ENCODE measurements at regions not wholly inside any gene's neighbourhood (a gene's known extent, or its start where the extent isn't known, plus 50 kb on each side); places are given as distances from the start of the nearest gene placed in this dataset.
"Not testable (repeated sequence)": the region's sequence is repeated elsewhere in the genome, so short reads cannot be mapped to it uniquely, and the experiment has no call there.

DNA sequence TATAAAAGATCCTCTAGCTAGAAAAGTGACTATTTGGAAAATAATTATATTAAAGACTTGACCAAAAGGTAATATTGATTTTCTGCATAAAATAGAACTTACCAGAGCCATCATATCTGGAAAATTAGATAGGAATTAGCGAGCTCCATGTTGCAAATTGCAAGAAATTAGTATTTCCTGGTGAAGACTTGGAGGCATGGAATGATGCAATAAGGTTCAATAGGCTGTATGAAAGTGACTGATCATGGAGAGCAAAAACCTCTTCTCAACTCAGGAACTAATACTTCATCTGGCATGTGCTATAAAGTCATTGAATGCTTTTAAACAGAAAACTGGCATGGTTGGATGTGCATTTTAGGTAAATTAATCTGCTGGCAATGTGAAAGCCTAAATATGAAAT lies 66.3 kb upstream of the UFM1 start:
- DNase-seq, result no peak

DNA sequence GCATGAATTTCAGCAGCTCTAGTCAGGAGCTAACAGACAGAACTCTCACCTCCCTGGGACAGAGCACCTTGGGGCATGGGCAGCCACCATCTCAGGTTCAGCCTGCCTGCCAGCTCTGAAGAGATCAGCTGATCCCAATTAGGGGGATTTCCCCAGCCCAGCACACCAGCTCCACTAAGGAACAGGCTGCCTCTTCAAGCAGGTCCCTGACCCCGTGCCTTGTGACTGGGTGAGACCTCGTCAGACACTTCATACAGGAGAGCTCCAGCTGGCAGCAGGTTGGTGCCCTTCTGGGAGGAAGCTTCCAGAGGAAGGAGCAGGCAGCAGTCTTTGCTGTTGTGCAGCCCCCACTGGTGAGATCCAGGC lies 84.5 kb upstream of the UFM1 start:
- DNase-seq, result no peak

DNA sequence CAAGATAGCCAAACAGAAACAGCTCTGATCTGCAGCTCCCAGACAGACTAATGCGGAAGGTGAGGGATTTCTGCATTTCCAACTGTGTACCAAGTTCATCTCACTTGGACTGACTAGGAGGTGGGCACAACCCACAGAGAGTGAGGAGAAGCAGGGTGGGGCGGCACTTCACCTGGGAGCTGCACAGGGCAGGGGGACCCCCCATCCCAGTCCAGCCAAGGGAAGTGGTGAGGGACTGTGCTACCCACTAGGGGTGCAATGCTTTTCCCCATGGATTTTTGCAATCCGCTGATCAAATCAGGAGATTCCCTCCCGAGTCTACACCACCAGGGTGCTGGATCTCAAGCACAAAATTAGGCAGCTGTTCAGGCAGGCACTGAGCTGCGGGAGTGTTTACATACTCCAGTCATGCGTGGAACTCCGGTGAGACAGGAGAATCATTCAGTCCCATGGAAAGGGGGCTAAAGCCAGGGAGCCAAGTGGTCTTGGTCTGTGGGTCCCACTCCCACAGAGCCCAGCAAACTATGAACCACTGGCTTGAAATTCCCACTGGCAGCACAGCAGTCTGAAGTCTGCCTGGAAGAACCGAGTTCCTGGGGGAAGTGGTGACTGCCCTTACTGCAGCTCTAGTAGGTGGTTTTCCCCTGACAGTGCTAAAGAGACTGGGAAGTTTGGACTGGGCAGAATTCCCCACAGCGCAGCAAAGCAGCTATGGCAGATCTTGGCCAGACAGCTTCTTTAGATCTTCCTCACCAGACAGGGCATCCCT lies 85.1 kb upstream of the UFM1 start:
- DNase-seq, result no peak

DNA sequence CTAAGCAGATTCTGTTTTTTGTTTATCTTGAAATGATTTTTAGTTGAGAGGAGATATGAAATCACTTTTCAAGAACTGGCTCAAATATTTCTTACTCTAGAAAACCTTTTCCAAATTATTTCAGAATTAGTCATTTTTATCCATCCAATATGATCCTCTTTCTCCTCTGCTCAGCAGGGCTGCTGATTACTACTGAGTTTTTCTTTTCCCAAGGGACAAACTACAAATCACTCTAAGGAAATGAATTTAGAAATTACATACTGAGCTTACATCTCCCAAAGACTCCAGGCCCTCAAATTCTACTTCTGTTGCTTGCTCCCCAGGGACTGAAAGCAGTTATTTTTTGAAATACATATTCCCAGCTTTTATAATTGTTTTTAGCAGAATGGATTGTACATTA lies 87.4 kb upstream of the UFM1 start:
- DNase-seq, result no peak

DNA sequence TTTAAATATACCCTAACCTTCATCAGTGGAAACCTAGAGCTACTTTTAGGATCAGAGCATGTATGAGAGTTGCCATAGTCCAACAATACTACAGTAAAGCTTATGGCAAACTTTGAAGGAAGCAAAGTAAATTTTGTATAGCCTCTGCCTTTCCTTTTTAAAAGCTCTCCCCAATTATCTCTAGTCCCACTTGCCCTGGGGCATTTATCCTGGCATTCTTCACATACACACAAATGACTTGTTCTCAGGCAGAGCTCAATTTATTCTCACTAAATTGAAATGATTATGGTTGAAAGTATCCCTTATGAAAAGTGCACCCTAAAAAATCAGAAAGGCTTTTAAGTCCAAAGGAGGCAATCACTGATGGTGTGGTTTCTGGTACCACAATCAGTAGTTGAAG lies 94.1 kb upstream of the UFM1 start:
- no peak for DNase-seq

DNA sequence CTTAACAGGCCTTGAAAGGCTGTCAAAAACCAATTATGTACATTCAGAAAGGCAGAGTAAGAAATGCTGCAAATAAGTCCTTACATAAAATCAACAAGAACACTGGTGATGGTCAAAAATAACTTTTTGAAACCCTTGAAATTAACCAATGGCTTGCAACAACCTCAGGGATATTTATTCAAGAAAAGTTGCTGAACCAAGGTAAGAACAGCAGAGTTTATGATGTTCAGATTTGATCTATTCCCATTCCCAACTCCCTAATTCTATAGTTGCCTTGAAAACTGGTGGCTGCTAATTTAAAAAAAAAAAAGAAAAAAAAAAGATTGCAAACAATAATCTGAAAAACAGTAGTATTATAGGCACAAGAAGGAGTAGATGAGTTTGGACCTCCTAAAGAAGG lies 109.8 kb upstream of the UFM1 start:
- DNase-seq, result no peak

DNA sequence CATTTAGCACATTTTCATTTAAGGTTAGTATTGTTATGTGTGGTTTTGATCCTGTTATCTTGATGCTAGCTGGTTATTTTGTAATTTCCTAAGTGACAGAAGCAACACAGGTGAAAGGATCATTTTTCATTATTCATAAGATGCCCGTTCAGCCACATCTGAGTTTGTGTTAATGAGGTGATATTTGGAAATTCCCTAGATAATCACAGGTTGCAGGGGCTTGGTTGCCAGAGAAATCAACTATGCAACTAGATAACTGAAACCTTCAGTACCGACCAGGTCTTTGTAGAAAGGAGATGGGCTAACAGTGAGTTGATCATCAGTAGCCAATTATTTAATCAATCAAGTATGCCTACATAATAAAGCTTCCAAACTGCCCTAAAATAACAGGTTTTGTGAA lies 121.3 kb upstream of the UFM1 start:
- no peak for DNase-seq

DNA sequence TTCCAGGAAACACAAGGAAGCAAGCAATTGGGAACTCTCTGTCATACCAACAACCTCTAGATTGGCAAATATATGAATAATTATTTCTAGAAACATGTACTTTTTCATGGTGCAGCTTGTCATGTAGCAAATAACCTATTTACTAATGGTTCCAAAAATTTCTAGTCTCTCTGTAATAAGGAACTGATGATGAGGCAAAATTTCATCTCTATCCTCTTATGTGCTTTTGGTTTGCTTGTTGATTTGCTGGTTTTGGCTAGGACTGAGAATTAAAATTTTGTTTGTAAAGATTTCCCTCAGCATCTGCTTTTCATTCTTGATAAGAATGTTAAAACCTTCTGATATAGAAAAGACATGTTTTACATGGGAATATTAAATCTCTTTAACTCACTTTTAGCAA lies 123.2 kb upstream of the UFM1 start:
- no peak for DNase-seq

DNA sequence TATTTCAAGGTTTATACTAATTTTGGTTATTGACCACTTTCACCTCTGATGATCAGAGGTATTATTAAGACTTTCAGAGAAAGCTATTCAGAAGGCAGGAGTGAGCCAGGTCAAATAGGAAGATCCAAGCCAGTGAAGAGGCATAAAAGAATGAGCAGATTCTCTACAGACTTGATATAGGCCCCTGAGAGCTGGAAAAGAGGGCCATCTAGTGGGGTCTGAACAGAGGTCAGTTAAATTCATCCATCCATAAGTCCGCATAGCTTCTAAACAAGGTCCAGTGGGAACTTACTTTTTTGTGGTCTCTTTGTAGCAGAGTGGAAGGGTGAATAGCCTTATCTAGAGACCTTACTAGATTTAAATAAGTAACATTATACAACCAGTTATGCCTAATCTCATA lies 126.6 kb upstream of the UFM1 start:
- DNase-seq, result peak; percentile 13

DNA sequence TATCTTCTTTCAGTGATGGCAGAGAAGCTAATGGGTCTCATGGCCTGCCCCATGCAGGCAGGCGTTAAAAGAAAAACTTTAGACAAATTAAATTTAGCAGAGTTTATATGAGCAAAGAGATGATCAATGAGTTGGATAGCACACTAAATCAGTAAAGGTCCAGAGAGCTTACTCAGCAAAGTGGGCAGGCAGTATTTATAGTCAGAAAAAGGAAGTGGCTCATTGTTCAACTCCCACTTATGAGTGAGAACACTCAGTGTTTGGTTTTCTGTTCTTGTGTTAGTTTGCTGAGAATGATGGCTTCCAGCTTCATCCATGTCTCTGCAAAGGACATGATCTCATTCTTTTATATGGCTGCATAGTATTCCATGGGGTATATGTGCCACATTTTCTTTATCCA lies 128.5 kb upstream of the UFM1 start:
- not testable (repeated sequence) for DNase-seq

DNA sequence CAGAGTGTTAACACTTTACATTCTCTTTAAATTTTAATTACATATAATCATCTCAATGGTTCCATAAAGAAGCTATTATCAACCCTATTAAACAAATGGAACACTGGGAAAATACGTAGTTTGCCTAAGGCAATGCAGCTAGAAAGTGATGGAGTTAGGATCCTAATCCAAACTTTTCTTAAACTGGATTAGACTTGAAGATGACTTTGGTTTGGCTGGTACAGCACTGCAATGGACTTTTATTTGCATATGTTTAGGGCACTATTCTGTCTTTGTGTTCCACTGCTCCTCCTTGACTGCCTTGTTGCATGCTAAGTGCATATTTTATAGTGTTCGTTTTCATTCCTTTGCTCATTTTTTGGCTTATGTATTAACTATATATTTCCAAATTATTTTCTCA lies 133.5 kb upstream of the UFM1 start:
- no peak for DNase-seq

DNA sequence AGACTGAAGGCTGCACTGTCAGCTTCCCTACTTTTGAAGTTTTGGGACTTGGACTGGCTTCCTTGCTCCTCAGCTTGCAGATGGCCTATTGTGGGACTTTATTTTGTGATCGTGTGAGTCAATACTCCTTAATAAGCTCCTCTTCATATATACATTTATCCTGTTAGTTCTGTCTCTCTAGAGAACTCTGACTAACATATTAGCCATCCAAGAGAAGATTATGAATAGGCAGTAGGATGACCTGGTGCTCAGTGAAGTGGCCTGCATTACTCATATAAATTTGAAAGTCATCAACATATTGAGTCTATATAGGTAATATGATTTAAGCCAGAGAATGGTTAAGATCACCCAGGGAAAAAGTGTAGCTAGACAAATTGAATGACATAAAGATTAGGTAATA lies 136.3 kb upstream of the UFM1 start:
- DNase-seq, result no peak

DNA sequence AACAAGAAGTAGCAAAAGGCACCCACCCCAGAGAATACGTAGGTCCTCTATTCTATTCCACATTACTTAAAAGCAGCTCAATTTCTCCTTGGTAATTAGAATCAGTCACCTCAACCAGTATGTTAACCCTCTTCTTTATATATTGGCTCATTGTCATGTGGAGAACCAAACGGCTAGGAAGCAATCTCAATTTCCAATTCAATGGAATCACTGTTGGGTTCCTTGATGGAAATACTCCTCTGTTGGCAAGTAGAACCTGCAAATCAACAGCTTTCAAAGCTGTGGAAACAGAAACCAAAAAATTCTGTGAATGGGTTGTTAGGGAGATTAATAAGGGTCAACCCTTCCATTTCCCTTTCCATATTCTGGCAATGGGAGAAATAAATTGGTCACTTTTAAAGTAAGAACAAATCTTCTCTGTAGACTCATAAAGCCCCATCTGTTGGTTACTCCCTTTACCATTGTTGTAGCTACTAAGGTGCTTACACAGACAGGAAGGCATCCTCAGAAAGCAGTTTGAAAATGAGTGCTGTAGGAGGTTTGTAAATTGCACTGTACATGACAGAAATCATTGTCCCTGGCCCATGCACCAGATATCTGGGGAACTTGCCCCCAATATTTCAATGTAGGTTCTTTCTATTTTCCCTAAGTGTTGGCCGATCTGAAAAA lies 138.6 kb upstream of the UFM1 start:
- no peak for DNase-seq

DNA sequence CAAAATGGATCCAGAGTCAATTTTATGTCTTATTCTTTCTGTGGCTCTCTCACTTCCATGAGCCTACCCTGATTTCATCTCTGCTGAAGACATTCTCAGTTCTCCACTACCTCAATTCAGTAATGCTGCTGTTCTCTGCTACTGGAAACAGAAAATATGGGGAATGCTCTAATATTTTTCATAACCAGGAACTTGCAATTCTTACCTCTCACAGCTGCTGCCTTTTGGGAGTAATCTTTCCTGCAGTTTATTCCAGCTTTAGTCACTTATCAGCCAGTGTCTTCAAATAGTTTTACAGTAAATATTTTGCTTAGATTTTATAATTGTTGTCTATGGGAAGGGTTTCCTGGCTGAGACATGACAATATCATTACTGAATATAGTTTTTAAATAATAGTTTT lies 145.1 kb upstream of the UFM1 start:
- DNase-seq, result no peak

DNA sequence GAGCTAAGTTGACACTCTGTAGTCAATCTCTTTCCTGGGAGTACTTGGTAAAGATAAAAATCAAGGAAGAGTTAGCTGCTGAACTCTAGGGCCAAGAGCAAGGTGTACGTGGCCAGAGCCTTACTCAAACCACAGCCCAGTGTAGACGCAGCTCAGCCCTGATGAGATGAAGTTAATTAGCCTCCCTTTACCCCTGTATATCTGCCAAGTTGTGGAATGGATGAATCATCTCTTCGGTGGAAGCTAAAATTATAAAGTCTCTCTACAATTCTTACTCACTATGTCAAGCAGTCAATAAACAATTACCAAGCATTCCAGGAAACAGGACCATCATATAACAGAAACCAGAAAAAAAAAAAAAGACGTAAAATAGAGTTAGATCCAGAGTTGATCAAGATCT lies 146.9 kb upstream of the UFM1 start:
- DNase-seq, result no peak

DNA sequence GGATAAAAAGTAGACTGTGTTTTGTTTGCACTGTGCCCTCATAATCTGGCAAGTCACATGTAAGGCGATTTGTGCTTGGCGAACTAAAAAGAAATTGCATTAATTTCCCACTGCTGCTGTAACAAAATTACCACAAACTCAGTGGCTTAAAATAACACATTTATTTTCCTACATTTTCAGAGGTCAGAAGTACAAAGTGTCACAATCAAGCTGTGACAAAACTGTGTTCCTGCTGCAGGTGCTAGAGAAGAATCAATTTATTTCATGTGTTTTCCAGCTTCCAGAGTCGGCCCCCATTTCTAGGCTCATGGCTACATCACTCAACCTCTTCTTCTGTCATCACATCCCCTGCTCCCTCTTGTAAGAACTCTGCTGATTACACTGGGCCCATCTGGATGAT lies 158.6 kb upstream of the UFM1 start:
- DNase-seq, result no peak

DNA sequence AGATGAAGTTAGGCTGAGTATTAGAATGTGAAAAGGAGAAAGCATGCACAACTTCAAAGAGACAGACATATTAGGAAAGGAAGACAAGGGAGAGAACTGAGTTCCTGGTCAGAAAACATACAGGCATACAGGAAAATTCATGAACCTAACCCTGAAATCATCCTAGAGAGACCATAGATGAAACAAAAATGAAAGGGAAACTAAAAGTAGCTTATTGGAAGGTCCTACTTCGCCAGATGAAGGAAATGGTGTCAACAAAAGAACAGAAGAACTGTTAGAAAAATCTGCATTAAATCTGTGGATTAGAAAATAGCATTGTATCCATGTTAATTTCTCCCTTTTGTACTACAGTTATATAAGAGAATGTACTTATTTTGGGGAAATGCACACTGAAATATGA lies 169.0 kb upstream of the UFM1 start:
- DNase-seq, result no peak

DNA sequence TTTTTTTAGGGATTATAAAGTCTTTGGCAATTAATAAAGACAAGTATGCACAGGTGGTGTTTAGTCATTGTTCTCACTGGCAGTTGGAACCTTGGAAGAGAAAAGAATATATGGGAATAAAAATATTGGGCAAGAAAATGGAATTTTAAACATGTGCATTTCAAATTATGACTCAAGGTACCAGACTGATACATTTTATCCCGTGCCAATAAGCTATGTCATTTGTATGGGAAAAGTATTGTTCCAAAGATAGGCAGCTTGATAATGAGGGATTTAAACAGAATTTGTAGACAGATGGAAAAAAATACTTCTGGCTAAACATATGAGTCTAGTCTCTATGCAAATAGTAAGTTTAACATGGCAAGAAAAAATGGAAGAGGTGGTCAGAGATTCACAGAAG lies 169.5 kb upstream of the UFM1 start:
- no peak for DNase-seq

DNA sequence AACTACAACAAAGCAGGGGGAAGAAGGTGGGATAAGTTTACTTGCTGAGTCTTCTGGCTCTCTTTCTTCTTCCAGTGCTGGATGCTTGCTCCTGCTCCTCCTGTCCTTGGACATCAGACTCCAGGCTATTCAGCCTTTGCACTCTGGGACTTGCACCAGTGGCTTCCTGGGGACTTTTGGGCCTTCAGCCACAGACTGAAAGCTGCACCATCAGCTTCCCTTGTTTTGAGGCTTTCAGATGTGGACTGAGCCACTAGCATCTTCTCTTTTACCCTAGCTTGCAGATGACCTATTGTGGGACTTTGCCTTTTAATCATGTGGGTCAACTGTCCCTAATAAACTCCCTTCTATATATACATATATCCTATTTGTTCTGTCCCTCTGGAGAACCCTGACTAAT lies 173.0 kb upstream of the UFM1 start:
- DNase-seq, result no peak

DNA sequence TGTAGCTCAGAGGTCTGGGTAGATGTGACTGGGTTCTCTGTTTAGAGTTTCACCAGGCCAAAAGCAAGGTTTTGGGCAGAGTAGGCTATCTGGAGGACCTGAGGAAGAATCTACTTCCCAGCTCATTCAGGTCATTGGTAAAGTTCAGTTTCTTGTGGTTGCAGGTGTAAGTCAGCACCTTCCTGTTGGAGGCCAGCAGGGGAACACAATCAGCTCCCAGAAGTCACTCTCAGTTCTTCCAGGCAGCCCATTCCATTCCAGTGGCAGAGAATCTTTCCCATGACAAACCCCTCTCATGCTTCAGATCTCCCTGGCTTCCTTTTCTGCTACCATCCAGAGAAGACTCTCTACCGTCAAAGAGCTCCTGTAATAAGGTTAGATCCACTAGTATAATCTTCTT lies 176.2 kb upstream of the UFM1 start:
- DNase-seq, result no peak

DNA sequence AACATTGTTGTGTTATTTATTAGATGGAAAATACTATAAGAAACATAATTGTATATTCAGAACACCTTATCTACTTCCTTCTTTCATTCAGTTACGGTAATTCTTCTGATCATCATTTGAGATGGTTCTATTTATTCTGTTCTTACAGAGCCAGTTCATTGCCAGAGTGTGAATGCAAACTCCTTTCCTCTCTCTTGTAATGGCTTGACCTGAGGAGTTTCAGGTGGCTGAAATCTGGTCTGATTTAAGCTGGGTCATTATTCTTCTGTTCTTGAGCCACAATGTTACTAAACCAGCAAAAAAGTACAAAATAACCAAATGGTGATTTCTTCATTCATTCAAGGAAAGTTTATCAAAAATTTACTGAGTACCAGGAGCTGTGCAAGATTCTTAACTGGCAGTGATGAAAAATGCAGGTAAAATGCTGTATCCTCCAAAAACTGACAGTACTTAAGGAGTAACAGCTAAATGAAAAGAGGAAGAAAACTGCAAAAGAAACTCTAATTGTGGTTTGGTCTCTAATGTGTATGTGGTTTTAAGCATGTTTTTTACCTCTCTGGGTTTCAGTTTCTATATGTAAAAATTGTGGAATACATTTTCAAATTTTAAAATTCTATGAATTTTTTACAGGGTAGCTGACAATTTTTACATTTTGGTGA lies 182.4 kb upstream of the UFM1 start:
- DNase-seq, result no peak

DNA sequence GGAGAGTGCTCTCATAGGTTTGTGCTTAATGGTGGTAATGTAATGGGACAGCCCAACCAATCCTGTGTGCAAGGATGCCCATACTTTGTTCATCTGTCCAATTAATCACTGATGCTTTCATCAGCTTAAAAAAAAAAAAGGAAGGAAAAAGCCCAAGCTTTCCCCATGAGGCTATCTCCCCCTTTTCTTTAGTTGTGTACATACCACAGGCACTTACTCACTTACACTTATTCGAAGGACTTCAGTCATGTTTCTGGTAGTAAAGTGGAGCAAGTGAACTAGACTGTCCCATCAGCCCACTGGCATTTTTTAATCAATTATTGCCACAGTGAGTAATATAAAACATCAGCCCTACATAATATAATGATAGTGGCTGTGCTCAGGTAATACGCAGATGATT lies 183.5 kb upstream of the UFM1 start:
- DNase-seq, result no peak

DNA sequence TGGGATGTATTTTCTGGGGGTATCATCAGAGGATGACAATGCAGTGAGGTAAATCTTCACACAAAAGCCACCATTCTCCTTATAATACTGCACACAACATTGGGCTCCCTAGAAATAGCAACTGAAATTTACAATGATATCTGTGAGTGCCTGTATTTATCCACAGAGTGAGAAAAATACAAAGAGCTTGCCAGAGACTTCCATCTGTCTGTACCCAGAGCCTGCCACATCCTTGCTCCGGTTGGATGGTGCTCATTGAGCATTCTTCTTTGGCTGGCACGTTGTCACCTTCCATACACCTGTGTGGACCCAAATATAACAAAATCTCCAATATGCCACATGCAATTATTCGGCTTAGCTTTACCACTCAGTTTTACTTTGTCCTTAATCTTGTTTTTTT lies 189.5 kb upstream of the UFM1 start:
- DNase-seq, result no peak

DNA sequence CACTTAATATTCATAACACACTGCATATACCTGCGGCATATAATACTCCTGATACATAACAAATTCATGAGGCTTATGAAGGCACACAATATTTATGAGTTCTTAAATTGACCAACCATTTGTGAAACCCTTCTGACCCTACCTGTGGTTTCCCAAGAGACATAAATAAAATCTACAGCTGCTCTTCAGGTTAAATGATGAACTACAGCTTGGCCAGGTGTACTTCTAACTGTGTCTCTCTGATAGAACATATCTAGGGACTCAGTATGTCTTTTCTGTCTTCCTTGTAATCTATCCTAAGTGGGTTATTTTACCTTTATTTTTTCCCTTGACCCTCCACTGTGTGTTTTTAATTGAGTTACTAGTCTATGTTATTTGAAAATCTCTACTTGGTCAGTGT lies 189.9 kb upstream of the UFM1 start:
- DNase-seq, result no peak

DNA sequence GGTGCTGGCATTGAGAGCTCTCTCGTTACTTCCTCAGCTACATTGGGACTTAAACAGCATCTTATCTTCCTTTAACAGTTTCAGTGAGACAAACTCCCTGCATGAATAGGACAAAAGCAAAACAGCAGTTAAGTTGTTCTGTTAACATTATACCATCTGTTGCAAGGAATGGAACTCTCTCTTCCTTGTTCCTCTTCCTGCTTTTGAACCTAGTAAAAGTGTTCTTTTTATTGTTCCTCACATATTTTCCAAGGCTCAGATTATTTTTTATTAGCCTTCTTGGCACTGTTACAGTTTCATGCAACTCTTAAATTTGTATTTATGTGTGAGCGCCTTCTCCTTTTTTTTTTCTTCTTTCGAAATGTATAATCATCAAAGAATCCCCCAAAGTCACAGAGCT lies 202.6 kb upstream of the UFM1 start:
- no peak for DNase-seq
